ENCODE measurements at regions not wholly inside any gene's neighbourhood (a gene's known extent, or its start where the extent isn't known, plus 50 kb on each side); places are given as distances from the start of the nearest gene placed in this dataset.

DNA sequence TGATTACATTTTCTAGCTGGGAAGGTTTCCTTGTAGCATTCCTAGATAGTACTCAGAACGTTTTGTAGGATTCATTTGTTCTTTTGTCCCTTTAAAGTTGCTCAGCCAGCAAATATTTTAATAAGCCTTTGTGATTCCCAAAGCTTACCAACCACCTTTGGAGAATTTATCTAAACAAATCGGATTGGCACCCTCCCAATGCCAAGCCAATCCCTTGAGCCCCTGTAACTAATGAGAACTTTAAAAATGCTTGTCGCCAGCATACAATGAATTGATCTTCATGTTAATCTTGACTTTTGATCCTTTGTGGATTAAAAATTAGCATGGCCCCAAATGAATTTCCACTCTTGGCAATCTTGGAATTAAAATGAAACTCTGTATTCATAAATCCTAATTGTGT is 559.5 kb downstream of the UTRN start:
- TF ChIP-seq, protein P1, sequence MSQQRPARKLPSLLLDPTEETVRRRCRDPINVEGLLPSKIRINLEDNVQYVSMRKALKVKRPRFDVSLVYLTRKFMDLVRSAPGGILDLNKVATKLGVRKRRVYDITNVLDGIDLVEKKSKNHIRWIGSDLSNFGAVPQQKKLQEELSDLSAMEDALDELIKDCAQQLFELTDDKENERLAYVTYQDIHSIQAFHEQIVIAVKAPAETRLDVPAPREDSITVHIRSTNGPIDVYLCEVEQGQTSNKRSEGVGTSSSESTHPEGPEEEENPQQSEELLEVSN (IDR thresholded peaks at IDR 0.05): no peak
- TF ChIP-seq, protein P2, sequence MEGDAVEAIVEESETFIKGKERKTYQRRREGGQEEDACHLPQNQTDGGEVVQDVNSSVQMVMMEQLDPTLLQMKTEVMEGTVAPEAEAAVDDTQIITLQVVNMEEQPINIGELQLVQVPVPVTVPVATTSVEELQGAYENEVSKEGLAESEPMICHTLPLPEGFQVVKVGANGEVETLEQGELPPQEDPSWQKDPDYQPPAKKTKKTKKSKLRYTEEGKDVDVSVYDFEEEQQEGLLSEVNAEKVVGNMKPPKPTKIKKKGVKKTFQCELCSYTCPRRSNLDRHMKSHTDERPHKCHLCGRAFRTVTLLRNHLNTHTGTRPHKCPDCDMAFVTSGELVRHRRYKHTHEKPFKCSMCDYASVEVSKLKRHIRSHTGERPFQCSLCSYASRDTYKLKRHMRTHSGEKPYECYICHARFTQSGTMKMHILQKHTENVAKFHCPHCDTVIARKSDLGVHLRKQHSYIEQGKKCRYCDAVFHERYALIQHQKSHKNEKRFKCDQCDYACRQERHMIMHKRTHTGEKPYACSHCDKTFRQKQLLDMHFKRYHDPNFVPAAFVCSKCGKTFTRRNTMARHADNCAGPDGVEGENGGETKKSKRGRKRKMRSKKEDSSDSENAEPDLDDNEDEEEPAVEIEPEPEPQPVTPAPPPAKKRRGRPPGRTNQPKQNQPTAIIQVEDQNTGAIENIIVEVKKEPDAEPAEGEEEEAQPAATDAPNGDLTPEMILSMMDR (IDR thresholded peaks at IDR 0.05; ENCODE audit: control extremely low read depth in 1 of 3, insufficient read depth in 1 of 3, low read depth in 1 of 3, low read length in 3 of 3): no peak
- no peak for TF ChIP-seq SP1 (IDR thresholded peaks at IDR 0.05; ENCODE audit: low read depth, low read length)
- no peak for TF ChIP-seq RAD21 (IDR thresholded peaks at IDR 0.05 in 1 of 2, conservative IDR thresholded peaks at IDR 0.05 in 1 of 2; ENCODE audit: low read depth in 2 of 2, low read length in 2 of 2)
- no peak for TF ChIP-seq GABPA (IDR thresholded peaks at IDR 0.05; ENCODE audit: borderline replicate concordance, insufficient read depth, low read length)
- no peak for TF ChIP-seq SRF (IDR thresholded peaks at IDR 0.05; ENCODE audit: low read depth, low read length)
- no peak for TF ChIP-seq GTF2F1 (IDR thresholded peaks at IDR 0.05; ENCODE audit: borderline replicate concordance, low read depth, low read length)
- no peak for TF ChIP-seq CBX5 (IDR thresholded peaks at IDR 0.05; ENCODE audit: low read depth, low read length)

All from H1 (cell line).